HG02885 (cell line): ENCODE measurements at regions not wholly inside any gene's neighbourhood (a gene's known extent, or its start where the extent isn't known, plus 50 kb on each side); places are given as distances from the start of the nearest gene placed in this dataset.
"Not testable (repeated sequence)": the region's sequence is repeated elsewhere in the genome, so short reads cannot be mapped to it uniquely, and the experiment has no call there.

Source experiments
- ATAC-seq: cut with Tn5 transposase; IDR thresholded peaks from one replicate; pipeline ENCODE4 v1.9.1; 2021; ENCODE audit warnings: mild to moderate bottlenecking; ENCODE audit not compliant: unreplicated experiment, poor library complexity

- ATAC-seq: no peak
Measured at GRCh38 chr7:81206667-81207360, 288.0 kb upstream of the SEMA3C start.

- no peak for ATAC-seq
Measured at GRCh38 chr7:81206217-81206616, 287.4 kb upstream of the SEMA3C start.

- ATAC-seq: no peak
Measured at GRCh38 chr7:81201188-81201587, 282.3 kb upstream of the SEMA3C start.

- no peak for ATAC-seq
Measured at GRCh38 chr7:81198766-81199165, 279.9 kb upstream of the SEMA3C start.

GRCh38 chr7:81197266-81197665 is 278.4 kb upstream of the SEMA3C start:
- ATAC-seq: no peak

GRCh38 chr7:81195033-81195432 is 276.2 kb upstream of the SEMA3C start:
- ATAC-seq: no peak

GRCh38 chr7:81190997-81191768 is 272.3 kb upstream of the SEMA3C start:
- no peak for ATAC-seq

- no peak for ATAC-seq
Measured at GRCh38 chr7:81187753-81188152, 268.9 kb upstream of the SEMA3C start.

- ATAC-seq: no peak
Measured at GRCh38 chr7:81186691-81187090, 267.8 kb upstream of the SEMA3C start.

GRCh38 chr7:81185072-81185471 is 266.2 kb upstream of the SEMA3C start:
- no peak for ATAC-seq

GRCh38 chr7:81183326-81183725 is 264.5 kb upstream of the SEMA3C start:
- no peak for ATAC-seq

GRCh38 chr7:81182056-81182455 is 263.2 kb upstream of the SEMA3C start:
- not testable (repeated sequence) for ATAC-seq

- no peak for ATAC-seq
Measured at GRCh38 chr7:81181066-81181465, 262.2 kb upstream of the SEMA3C start.

- no peak for ATAC-seq
Measured at GRCh38 chr7:81180573-81180972, 261.7 kb upstream of the SEMA3C start.

GRCh38 chr7:81175275-81175940 is 256.6 kb upstream of the SEMA3C start:
- no peak for ATAC-seq

- no peak for ATAC-seq
Measured at GRCh38 chr7:81173766-81174281, 255.0 kb upstream of the SEMA3C start.

- no peak for ATAC-seq
Measured at GRCh38 chr7:81170291-81170690, 251.4 kb upstream of the SEMA3C start.

- ATAC-seq: no peak
Measured at GRCh38 chr7:81167934-81168333, 249.1 kb upstream of the SEMA3C start.

GRCh38 chr7:81165070-81165469 is 246.2 kb upstream of the SEMA3C start:
- ATAC-seq: no peak

- no peak for ATAC-seq
Measured at GRCh38 chr7:81162771-81163525, 244.1 kb upstream of the SEMA3C start.
